ENCODE measurements at regions not wholly inside any gene's neighbourhood (a gene's known extent, or its start where the extent isn't known, plus 50 kb on each side); places are given as distances from the start of the nearest gene placed in this dataset.

DNA sequence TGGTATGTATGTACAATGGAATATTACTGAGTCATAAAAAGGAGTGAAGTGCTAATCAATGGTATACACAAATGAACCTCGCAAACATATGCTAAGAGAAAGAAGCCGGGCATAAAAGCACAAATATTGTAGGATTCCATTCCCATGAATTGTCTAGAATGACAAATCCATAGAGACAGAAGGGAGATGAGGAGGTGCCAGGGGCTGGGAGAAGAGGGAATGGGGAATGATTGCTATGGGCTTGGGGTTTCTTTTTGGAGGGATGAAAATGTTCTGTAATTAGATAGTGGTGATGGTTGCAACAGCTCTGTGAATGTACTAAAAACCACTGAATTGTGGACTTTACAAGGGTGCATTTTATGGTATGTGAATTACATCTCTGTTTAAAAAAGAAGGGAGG lies 73.5 kb downstream of the GLI2 start:
- DNase-seq: no peak

GRCh38 chr2:120809609-120810440 lies 74.2 kb downstream of the GLI2 start:
- DNase-seq: no peak

DNA sequence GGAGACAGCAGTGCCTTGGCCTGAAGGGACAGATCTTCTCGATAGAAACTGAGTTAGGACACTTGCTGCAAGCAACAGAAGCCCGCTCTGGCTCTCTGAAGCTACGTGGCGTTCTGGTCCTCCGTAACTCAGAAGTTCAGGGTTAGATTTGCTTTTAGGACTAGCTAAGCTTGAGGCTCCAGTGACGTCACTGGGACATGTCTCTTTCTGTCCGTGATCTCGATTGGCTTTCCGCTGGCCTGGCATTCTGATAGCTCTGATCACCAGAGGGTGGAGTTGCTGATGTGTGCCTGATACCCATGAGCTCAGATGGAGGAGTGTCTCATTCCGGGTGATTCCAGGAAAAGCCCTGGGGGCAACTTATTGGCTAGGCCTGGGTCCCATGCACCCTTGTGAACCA lies 75.0 kb downstream of the GLI2 start:
- DNase-seq: no peak

GRCh38 chr2:120812866-120813265 lies 77.2 kb downstream of the GLI2 start:
- DNase-seq: no peak

DNA sequence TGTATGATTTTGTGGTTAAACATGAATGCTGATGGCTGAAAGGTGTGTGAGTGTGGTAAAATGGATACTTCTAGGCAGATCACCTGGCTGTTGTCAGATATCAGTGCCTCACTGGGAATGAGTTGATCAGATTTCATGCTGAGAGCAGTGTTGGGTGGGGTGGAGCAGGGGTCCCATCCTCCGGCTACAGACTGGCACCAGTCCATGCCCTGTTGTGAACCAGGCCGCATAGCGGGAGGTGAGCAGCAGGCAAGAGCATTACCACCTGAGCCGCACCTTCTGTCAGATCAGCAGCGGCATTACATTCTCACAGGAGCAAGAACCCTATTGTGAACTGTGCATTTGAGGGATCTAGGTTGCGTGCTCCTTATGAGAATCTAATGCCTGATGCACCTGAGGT lies 78.7 kb downstream of the GLI2 start:
- no peak for DNase-seq

DNA sequence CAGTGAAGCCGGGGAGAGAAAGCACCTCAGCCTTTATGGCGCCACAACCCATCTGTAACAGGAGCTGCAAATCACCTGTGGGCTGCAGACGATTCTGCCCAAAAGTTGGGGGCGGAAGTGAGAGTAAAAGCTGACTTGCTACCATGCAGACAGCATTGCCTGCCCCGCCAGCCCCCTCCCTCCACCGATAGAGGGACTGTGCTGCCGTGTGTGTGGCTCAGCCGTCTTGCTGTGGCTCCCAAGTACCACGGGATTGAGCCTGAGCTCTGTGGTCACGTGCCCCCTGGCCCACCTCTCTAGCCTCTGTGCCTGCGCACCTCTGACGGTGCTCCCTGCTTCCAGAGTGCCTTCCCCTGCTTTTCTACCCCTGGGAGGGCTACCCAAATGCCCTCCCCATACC lies 79.6 kb downstream of the GLI2 start:
- no peak for DNase-seq

- DNase-seq: no peak
These were observed 81.7 kb downstream of the GLI2 start for GRCh38 chr2:120817136-120817955.

DNA sequence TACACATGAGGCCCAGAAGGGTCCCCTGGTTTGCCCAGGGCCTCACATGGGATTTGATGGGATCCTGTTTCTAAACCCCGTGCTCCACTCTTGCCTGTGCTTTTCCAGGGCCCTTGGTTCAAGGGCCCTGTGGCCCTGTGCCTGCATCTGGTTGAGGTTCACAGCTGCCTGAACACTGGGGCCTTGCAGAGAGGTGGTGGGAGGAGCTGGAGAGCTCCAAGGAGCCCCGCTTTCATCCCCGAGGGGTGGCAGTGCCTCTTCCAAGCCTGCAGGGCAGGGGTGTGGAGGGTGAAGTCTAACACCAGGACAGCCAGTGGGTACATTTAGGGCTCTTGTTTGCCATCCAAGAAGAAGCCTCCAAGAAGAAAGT lies 82.3 kb downstream of the GLI2 start:
- no peak for DNase-seq

GRCh38 chr2:120818441-120818920 lies 82.8 kb downstream of the GLI2 start:
- DNase-seq: no peak

DNA sequence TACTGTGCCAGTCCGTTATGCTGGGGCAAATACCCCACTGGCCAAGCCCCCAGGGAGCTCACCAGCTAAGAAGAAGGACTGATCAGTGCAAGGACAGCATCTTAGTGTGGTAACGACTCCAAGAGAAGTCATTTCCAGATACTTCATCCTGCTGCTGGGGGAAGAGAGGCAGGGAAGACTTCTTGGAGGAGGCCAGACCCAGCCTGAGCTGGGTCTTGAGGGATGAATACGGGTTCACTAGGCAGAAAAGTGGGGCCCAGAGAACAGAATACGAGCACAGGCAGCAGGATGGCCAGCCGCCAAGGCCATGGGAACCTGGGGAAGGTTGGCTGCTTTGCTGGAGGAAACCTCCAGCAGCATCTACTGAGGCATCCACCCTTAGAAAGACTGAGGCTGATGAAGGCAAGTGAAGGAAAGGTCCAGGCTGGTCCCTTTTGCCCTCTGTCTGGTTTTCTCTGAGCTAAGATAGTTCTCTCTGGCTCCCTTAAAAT lies 84.1 kb downstream of the GLI2 start:
- DNase-seq: no peak

- DNase-seq: peak; percentile 84 to 85
These were observed 84.7 kb downstream of the GLI2 start for GRCh38 chr2:120820263-120820952.

DNA sequence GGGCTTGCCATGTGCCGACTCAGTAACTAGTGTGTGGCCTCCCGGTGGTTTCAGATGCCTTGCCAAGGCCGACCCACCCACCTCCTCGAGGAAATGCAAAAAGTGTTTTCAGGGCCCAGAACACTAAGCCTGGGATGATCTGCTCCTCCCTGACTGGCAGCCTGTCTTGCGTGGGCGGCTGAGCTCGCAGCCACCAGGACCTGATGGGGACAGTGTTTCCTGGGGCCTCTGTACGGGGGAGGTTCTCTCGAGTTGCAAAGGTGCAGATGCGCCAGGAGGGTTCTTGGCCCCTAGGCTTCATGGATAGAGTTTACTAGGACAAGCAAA lies 85.2 kb downstream of the GLI2 start:
- DNase-seq: no peak

DNA sequence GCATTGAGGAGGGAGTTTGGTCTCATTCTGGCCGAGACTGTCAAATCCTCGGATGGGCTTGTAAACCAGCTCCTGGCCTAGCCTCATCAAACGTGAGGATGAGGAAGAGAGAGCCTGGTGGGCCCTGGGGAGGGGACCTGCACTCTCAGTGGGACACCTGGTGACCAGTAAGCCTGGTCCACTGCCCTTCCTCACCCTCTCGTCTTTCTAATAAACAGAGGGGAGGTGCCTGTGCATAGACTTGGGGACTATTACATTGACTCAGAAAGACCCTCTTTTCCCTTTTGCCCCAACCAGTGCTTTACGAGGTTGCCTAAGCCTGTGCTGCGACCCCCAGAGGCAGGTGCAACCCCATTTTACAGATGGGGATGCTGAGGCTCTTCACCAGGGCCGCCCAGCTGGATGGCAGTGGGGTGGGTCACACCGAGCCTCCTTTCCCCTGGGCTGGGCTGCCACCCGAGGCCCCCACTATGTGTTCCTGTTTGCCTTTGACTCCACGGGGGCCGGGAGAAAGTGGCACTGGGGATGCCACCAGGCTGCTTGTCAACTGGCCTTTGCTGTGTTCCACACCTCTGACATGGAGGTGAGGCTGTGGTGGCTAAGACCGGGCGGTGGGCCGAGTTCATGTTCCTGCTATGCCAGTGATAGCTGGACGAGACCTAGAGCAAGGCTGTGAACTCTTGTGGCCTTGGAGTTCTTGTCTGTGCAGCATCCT lies 85.9 kb downstream of the GLI2 start:
- no peak for DNase-seq

- DNase-seq: no peak
These were observed 87.3 kb downstream of the GLI2 start for GRCh38 chr2:120822933-120823332.

GRCh38 chr2:120823551-120823950 lies 87.9 kb downstream of the GLI2 start:
- DNase-seq: no peak

DNA sequence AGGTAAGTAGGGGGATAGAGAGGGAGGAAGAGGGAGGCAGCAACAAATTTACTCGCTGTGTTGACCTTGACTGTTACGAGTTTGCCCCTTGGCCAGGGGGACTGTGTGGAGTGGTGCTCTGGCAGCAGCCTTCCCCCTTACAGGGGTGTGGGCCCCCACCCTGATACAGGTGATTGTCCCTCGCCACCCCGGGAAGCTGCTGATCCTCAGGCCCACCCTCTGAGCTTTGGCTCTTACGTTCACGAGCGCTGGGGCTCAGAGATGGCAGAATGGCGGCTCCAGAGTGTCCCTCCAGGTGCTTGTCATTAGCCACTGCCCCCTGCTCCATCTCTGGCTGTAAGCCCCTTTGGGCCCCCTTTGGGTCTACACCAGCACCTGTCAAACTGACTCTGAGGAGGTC lies 88.6 kb downstream of the GLI2 start:
- no peak for DNase-seq

DNA sequence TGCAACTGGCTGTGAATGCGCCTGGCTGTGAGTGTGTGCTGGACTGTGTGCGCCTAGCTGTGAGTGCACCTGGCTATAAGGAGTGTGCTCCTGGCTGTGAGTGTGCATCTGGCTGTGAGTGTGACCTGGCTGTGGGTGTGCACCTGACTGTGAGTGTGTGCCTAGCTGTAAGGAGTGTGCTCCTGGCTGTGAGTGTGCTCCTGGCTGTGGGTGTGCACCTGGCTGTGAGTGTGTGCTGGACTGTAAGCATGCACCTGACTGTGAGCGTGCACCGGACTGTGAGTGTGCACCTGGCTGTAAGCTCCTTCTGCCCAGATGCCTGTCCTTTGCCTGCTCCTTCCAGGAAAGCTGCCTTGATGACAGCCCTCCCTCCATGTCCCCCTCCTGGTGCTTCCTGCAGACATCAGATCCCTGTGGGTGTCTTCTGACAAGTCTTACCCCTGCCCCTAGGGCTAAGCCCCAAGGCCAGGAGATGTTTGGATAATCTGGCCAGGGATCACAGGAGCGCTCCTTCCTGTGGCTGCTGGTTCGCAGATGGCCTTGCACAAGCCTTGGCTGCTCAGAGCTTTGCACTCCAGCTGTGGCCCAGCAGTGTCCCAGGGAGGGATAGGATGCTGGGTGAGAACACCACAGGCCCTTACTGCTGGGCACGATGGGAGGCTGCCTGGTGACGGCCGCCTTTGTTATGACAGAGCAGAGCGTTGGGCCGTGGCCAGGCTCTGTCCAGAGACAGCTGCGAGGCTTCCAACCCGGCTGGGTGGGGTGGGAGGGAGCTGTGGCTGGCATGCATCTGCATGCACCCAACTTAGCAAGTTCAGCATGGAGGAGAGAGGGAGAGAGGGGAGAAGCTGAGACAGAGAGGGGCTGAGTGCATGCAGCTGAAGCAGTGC lies 89.9 kb downstream of the GLI2 start:
- peak; percentile 92 to 93 for DNase-seq

GRCh38 chr2:120826260-120826648 lies 90.6 kb downstream of the GLI2 start:
- DNase-seq: no peak

DNA sequence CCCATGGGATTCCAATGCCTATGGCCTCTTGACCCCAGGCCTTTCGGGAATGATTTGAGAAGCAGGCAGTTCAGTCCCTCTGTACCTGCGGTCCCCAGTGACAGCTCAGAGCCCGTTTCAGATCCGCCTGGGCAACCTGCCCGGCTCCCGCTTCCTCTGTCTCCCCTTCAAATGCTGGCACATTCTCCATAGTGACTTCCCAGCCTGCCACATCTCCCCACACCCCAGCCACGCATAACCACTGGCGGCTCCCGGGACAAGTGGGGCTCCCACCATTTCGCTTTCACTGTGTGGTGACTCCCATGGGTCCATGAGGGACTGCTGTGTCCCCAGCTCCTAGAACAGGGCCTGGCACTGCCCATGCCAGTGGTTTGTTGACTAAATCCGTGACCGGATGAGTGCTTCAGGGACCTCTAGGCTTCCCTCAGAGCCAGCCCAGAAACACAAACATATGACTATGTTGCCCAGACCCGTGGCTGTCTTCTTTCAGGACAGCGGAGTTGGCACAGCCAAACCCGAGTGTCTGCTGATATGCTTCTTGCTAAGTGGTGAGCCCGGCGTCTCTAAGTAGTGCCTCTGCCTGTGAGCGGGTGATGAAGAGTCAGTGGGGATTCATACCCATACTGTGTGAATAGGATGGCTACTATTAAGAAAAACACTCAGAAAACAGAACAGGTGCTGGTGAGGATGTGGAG lies 91.2 kb downstream of the GLI2 start:
- no peak for DNase-seq

GRCh38 chr2:120828066-120828465 lies 92.4 kb downstream of the GLI2 start:
- no peak for DNase-seq

All from right lung (tissue), 2 donors.